HG02763 (cell line): ENCODE measurements at regions not wholly inside any gene's neighbourhood (a gene's known extent, or its start where the extent isn't known, plus 50 kb on each side); places are given as distances from the start of the nearest gene placed in this dataset.
"Not testable (repeated sequence)": the region's sequence is repeated elsewhere in the genome, so short reads cannot be mapped to it uniquely, and the experiment has no call there.

Experiments
- ATAC-seq: cut with Tn5 transposase; IDR thresholded peaks from one replicate; pipeline ENCODE4 v1.9.1; 2021; ENCODE audit warnings: mild to moderate bottlenecking, moderate library complexity; ENCODE audit not compliant: unreplicated experiment

DNA sequence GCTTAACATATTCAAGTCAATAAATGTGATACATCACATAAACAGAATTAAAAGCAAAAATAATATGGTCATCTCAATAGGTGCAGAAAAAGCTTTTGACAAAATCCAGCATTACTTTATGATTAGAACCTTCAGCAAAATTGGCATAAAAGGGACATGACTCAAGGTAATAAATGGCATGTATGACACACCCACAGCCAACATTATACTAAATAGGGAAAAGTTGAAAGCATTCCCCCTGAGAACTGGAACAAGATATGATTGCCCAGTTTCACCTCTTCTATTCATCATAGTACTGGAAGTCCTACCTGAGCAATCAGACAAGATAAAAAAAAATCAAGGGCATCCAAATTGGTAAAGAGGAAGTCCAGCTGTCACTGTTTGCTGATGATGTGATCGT lies 594.7 kb downstream of the DIPK2A start:
- ATAC-seq, result no peak

DNA sequence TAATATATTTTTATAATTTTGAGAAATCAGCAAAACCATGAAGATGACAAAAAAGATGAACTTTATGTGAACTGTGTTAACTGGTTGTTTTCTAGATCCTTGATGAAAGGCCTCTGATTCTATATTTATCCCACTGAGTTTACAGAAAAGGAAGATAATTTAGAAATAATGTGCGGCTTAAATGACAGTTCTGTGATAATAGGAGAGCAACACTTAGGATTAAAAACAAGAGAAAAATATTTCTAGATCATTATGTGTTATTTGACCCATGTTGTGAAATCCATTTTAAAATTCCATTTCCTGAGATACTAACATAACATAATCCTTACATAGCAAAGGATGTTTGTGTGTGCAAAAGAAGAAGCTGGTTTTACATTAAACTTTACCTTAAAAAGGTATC lies 598.0 kb downstream of the DIPK2A start:
- ATAC-seq, result no peak

DNA sequence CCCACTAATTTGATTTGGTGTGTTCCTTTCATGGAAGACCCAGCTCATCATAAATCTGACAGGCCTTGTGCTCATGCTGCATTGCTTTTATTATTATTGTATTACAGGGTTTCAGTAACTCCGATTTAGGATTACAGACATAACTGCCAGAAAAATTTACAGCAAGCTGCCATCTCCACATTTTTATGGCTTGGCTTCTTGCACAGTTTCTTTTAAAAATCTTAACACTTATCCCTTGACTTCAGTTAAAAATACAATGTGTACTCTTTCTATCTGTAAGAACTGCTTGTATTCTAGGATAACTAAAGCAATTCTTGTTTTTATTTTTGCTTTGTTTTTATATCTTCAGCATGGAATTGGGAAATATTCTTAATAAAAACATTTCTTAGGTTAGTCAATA lies 612.2 kb downstream of the DIPK2A start:
- no peak for ATAC-seq

DNA sequence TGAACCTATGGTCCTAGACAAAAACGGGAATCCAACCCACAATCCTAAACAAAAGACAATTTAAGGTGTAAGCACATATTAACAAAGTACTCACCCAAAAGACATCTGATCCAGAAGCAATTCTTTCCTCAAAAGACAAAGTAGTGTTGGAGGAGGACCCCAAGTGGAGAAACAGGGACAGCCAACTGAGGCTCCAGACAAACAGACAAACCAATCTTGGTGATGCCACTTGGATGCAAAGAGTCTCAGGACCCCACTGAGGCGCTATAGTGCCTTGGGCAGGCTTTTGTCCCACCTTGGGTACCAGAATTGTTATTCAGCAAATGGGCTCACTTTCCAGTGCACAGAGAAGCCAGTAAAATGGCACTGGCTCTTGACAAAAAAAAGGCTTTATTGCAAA lies 613.8 kb downstream of the DIPK2A start:
- no peak for ATAC-seq

DNA sequence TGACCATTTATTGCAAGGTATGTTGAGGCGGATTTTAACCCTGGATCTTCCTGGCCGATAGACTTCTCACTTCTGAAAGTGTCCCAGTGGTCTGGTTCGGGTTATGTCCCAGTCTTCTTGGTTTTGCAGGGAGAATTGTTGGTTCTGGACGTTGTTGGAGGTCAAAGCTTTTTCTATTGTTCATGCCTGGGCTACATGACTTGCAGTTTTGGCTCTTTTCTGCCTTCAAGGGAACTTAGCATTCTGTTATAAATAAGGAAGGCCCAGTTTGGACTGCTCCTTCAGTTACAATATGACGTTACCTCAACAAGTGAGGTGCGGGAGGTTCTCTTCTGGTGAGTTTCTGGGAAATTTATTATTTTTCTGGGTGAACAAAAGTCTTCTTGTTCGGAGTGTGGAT lies 614.3 kb downstream of the DIPK2A start:
- no peak for ATAC-seq

DNA sequence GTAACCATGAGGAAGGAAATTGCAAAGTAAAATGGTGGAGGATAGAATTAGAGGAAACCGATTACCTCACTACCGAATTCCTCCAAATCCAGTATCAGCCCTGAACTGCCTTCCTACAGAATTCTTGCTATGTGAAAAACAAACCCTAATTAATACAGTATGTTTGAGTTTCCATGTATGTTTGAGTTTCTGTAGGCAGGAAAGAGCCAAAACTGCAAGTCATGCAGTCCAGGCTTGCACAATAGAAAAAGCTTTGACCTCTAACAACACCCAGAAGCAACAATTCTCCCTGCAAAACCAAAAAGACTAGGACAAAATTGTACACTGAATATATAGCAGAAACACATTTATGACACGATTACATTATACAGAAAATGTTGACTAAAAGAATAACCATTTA lies 614.8 kb downstream of the DIPK2A start:
- ATAC-seq, result no peak

DNA sequence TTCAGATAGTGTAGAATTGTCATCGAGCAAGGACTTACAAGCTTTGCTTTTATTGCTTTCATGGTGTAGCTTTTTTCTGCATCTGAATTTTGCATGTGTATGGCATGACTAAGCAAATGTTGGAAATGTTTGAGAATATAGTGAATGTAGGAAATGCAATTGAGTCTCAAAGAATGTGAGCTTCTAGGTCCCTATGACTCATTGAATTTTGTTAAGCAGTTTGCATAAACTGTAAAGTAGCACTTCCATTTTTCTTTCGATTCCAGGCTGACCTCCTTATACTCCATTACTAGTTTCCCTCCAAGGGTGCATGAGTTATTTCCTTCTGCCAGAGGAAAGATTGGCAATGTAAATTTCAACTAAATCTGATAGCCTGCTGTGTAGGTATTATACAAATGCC lies 619.2 kb downstream of the DIPK2A start:
- no peak for ATAC-seq

DNA sequence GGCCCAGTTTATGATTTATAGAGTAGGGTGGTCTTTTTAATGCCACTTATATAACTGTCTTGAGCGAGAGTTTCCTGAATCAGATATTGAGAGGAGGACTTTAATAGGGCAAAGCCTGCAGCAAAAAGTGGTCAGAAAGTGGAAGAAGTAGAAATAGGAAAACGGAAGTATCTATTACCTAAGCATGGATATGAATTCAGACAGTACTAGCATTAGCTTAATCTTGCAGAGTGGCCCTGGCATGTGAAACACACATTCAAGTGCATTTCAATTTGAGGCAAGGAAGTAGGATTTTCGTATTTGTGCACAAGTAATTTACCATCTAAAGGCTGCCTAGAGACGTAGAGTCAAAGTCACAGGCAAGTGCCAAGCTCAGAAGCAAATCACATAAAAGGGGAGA lies 622.3 kb downstream of the DIPK2A start:
- no peak for ATAC-seq

DNA sequence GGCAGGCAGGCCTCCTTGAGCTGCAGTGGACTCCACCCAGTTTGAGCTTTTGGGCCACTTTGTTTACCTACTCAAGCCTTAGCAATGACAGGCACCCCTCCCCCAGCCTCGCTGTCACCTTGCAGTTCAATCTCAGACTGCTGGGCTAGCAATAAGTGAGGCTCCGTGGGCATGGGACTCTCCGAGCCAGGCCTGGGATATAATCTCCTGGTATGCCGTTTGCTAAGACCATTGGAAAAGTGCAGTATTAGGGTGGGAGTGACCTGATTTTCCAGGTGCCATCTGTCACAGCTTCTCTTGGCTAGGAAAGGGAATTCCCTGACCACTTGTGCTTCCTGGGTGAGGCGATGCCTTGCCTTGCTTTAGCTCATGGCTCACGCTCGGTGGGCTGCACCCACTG lies 648.6 kb downstream of the DIPK2A start:
- not testable (repeated sequence) for ATAC-seq

DNA sequence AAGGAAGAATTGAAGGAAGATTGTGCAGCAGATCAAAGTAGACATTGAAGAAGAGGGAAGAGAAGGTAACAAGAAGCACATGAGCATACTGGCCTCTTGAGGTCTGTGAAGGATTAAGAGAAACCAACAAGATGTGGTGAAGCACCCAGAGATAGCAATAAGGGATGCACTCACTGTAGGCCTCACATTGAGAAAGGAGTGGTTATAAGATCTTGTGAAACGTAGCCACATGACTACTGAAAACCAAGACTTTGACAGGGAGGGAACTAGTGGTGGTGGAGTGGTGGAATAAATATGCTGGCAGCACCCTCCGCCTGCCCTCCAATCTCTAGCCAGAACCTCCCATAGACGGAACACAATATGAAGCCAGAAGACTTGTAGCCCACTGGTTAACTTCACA lies 651.2 kb downstream of the DIPK2A start:
- ATAC-seq, result no peak

DNA sequence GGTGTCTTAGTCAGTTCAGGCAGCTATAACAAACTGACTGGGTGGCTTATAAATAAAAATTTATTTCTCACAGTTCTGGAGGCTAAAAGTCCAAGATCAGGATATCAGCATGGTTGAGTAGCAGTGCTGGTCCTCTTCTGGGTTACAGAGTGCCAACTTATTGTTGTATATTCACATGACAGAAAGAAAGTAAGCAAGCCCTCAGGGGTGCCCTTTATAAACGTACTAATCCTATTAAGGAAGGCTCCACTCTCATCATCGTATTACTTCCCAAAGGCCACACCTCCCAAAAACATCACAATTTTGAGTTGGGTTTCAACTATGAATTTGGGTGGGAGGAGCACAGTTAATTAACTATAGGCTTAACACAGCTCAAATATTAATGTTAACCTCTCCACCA lies 653.0 kb downstream of the DIPK2A start:
- ATAC-seq, result no peak

DNA sequence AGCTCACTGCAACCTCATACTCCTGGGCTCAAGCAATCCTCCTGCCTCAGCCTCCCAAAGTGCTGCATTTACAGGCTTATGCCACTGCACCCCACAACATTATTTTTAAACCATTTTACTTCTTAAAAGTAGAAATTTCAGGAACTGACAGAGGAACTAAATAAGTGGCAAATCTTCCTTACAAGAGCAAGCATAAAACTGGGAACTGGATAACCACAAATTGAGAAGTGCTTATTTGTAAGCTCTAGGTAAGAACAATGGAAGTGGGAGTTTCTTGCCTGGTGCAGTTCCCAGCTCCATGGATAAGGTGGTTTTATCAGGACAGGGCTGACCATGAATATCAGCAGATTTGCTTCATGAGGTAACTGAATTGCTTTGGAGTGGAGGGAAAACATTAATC lies 655.2 kb downstream of the DIPK2A start:
- no peak for ATAC-seq

DNA sequence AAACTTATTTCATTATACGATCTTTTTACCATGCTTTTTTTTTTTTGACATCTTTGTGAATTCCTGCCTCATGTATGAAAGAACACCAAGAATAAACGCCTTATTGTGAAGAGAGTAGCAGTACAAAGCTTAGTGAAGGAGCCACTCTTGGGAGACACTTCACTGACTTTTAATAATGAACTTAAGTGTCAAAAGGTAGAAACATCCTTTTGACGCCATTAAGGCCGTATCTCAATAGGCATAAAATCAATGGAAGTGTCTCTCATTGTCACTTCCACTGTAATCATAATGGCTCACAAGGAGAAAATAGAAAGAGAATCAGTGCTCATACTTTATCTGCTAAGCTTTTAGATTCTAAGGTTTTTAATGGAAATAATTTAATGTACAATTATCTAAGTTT lies 657.8 kb downstream of the DIPK2A start:
- no peak for ATAC-seq

DNA sequence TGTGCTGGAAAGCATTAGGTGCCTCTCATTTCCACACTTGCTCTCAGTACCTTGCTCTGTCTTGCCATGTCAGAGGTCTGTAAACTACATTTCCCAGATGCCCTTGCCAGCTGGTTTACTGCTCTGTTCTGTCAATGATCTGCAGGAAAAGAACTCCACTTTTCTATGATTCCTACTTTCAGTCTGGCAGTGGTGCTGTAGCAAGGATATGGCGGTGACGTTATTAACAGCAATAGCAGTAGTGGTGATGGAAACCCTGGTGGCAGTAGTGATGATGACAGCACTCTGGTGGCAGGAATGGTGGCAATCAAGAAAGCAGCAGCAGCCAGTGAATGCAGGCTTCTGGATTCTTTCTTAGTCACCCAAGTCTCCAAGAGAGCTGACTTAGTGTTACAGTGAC lies 665.2 kb downstream of the DIPK2A start:
- no peak for ATAC-seq

DNA sequence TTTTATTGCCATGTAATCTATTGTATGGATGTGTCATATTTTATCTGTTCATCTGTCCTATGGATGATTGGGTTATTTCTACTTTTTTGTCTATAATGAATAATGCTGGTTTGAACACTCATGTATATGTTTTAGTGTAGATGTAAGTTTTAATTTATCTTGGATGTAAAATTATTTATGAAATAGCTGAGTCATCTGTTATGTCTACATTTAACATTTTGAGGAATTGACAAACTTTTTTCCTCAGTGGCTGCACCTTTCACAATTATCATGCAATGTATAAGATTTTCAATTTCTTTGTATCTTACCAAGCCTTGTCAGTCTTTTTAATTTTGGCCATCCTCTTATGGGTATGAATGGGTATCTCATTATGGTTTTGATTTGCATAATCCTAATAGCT lies 666.4 kb downstream of the DIPK2A start:
- ATAC-seq, result no peak

DNA sequence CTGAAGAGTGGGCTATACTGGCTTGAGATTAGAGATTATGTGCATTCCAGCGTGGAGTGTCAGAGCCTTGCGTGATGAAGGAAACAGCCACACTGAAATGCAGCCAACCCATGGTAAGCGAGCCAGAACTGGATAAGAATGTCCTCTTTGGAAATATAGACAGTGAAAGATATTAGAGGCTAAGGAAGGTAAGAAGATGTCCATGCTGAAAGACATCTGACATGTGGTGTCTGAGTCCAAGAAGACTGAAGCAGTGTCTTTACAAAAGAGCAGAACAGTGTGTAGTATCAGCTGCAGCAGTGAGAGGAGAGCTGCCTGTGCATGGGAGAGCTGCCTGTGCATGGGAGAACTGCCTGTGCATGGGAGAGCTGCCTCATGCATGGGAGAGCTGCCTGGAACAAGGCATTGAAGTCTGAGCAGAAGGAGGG lies 672.2 kb downstream of the DIPK2A start:
- no peak for ATAC-seq

DNA sequence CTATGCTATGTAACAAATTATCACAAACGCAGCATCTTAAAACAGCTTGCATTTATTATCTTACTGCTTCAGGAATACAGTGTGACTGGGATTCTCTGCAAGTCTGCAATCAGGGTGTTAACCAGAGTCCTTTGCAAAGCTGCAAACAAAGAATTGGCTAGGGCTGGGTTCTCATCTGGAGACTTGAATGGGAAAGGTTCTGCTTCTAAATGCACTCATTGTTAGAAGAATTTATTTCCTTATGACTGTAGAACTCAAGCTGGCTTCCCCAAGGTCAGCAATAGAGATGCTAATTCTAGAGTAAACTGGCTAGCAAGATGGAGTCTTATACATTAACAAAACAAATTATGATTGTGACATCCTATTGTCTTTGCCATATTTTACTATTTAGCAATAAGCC lies 673.7 kb downstream of the DIPK2A start:
- ATAC-seq, result no peak

DNA sequence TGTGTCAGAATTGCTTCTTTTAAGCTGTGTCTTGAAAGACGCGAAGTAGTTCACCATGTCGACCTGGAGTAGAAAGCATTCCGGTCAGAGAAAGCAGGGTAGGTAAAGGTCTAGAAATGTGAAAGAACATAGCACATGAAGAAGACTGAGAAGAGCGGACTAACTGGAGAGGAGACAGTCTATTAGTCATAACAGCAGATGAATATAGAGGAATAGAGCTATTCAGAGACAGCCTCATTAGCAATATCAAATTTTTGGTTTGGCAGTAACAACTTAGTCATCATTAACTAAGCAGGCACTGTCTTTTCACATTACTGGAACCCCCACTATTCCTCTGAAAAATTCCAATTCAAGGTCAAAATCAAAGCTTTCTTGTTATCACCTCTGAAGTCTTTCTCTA lies 678.8 kb downstream of the DIPK2A start:
- ATAC-seq, result no peak

DNA sequence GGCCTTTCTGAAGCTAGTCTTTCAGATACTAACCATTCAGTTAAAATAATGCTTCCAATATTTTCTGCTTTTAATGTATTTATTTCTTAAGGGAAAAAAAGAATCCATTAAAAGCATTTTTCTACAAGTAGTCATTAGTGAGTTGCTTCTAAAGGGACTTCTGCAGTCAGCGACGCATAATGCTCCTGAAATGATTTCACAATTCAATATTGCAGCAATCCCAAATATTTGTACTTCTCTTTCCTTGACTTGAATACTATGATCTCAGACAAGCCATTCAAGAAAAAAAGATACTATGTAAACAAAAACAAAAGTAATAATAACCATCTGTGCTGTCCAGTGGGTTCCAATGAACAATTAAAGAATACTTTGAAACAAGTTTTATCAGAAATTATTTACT lies 681.0 kb downstream of the DIPK2A start:
- no peak for ATAC-seq

DNA sequence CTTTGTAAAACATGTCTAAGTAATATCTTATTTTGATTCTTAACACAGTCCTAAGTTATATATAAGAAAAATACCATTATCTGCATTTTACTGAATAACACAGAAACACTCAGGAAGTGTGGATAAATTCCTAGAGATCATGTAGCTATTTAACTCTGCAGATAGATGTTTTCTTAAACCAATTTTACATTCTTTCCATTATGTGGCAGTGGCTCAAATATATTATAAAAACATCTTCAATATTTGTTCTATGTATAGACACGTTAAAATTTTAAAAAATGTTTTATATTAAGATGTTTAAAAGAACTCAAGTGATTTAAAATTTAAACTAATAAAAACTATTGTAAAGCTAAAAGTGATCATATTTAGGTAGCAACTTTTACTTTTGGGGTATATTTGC lies 683.8 kb downstream of the DIPK2A start:
- no peak for ATAC-seq

DNA sequence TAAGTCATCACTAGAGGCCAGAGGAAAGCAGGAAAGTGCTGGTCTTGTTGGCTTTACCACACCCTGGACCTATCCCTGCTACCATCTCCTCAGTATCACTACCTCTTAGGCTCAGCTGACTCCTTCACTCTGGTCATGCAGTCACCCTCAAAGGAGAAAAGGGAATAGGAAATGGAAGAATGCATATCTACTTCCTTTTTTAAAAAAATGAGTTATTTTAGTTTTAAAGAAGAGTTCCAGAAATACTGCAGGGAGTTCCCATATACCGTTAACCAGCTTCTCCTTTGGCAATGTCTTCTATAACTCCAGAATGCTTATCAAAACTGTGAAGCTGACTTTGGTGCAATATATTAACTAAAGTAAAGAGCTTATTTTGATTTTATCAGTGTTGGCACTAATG lies 688.6 kb downstream of the DIPK2A start:
- ATAC-seq, result no peak

DNA sequence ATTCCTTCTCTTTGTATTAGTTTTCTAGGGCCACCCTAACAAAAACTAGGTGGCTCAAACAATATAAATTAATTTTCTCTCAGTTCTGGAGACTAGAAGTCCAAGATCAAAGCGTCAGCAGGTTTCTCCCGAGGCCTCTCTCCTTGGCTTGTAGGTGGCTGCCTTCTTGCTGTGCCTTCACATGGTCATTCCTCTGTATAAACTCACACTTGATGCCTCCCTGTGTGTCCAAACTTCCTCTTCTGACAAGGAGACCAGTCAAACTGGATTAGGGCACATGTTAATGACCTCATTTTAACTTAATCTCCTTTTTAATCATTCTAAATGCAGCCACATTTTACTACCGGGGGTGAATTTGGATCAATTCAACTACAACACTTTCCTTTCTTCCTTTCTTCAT lies 691.1 kb downstream of the DIPK2A start:
- no peak for ATAC-seq

DNA sequence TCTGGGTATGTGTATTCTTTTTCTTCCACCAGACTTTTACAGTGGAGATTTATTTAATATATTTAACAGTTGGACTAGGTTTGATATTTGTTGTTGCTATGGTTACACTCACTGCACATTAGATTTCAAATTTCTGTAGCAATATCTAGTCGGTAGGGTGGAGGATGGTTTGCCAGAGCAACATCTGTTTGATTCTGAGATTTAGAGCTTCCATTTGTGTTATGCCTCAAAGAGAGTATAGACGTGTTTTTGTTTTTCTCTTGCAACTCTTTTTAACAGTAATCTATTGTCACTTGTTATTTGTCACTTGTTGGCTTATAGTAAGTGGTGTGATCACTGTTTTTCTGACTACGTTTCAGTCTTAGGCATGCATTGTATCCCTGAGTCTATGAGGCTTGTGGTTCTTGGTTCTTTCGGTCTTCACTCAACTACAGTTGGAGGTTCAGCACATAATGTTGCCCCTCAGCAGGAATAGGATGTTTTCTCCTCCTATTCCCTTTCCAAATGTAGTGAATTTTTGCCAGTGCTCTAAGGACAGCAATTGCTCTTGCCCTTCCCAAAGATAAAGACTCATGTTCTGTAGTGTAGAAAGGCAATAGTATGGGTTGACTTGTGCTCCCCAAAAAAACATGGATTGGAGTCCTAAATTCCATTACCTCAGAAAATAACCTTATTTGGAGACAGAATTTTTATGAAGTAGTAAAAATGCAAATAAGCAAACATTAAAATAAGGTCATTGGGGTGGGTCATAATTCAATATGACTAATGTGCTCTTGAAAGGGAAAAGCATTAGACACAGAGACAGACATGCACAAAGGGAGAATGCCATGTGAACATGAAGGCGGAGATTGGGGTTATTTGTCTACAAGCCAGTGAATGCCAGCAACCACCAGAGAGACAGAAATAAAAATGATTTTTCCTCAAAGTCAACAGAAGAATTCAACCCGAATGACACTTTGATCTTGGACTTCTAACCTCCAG lies 692.1 kb downstream of the DIPK2A start:
- no peak for ATAC-seq
